GM23338 (cell line): ENCODE measurements at regions not wholly inside any gene's neighbourhood (a gene's known extent, or its start where the extent isn't known, plus 50 kb on each side); places are given as distances from the start of the nearest gene placed in this dataset.
A peak's percentile ranks its signal among the peaks of the same experiment; 100 is the strongest.

Experiments
- ATAC-seq: fragments of 200-7000 bp; cut with Tn5 transposase; 3 replicates; pipeline ENCODE4 v1.9.1; 2020
- DNase-seq: peaks from one replicate; pipeline ENCODE4 v3.0.0-alpha.2; 2015; ENCODE audit warnings: low spot score
- H2AFZ ChIP-seq: fragments of 200-600 bp; sonication (generic); 2 replicates; pipeline ENCODE4 v1.8.0; 2016; ENCODE audit warnings: antibody characterized with exemption, mild to moderate bottlenecking, moderate library complexity
- H3F3A ChIP-seq: fragments of 200-600 bp; sonication (generic); replicated peaks from 2 replicates; pipeline ENCODE4 v1.8.0; 2017; ENCODE audit warnings: antibody characterized with exemption, mixed run types, low read depth
- H3K27ac ChIP-seq: fragments of 200-600 bp; sonication (generic); 2 replicates; pipeline ENCODE4 v1.6.1; 2016; ENCODE audit warnings: low read depth
- H3K27me3 ChIP-seq: fragments of 200-600 bp; sonication (generic); 2 replicates; pipeline ENCODE4 v1.8.0; 2016; ENCODE audit warnings: mild to moderate bottlenecking, mixed run types, moderate library complexity; ENCODE audit not compliant: insufficient read depth
- H3K36me3 ChIP-seq: fragments of 200-600 bp; sonication (generic); 2 replicates; pipeline ENCODE4 v1.8.0; 2016; ENCODE audit warnings: mild to moderate bottlenecking; ENCODE audit not compliant: insufficient read depth
- H3K4me1 ChIP-seq: fragments of 200-600 bp; sonication (generic); 2 replicates; pipeline ENCODE4 v1.8.0; 2016; ENCODE audit warnings: mild to moderate bottlenecking, moderate library complexity; ENCODE audit not compliant: insufficient read depth
- H3K4me2 ChIP-seq: fragments of 200-600 bp; sonication (generic); 2 replicates; pipeline ENCODE4 v1.7.1; 2017; ENCODE audit warnings: mixed run types
- H3K4me3 ChIP-seq: fragments of 200-600 bp; sonication (generic); 2 replicates; pipeline ENCODE4 v1.6.1; 2016; ENCODE audit warnings: mixed run types
- H3K79me2 ChIP-seq: fragments of 200-600 bp; sonication (generic); replicated peaks from 2 replicates; pipeline ENCODE4 v1.8.0; 2017; ENCODE audit warnings: mild to moderate bottlenecking; ENCODE audit not compliant: insufficient read depth
- H3K9me2 ChIP-seq: fragments of 200-600 bp; sonication (generic); 2 replicates; pipeline ENCODE4 v1.8.0; 2017; ENCODE audit not compliant: insufficient read depth
- H4K20me1 ChIP-seq: fragments of 200-600 bp; sonication (generic); replicated peaks from 2 replicates; pipeline ENCODE4 v1.8.0; 2017; ENCODE audit warnings: mild to moderate bottlenecking; ENCODE audit not compliant: insufficient read depth
- H3K27ac Mint-ChIP-seq: 2 replicates; pipeline ENCODE4 v1.8.0; 2020; ENCODE audit warnings: inconsistent platforms, mild to moderate bottlenecking, moderate library complexity, mixed read lengths
- H3K27me3 Mint-ChIP-seq: 3 replicates; pipeline ENCODE4 v1.8.0; 2022; ENCODE audit warnings: low read depth, mild to moderate bottlenecking, moderate library complexity, mixed read lengths, inconsistent platforms; ENCODE audit not compliant: insufficient read depth, poor library complexity
- H3K36me3 Mint-ChIP-seq: 3 replicates; pipeline ENCODE4 v1.8.0; 2021; ENCODE audit warnings: low read depth, mild to moderate bottlenecking, inconsistent platforms, moderate library complexity, mixed read lengths
- H3K4me1 Mint-ChIP-seq: 3 replicates; pipeline ENCODE4 v1.8.0; 2020; ENCODE audit warnings: mild to moderate bottlenecking, inconsistent platforms, mixed read lengths
- H3K4me3 Mint-ChIP-seq: 3 replicates; pipeline ENCODE4 v1.8.0; 2021; ENCODE audit warnings: moderate library complexity, mild to moderate bottlenecking, inconsistent platforms, mixed read lengths
- H3K9me3 Mint-ChIP-seq: 3 replicates; pipeline ENCODE4 v1.8.0; 2020; ENCODE audit warnings: moderate library complexity, mild to moderate bottlenecking, inconsistent platforms, mixed read lengths
- CREB1 ChIP-seq: fragments of 250-450 bp; sonication (Bioruptor Pico); IDR thresholded peaks from 2 replicates; pipeline ENCODE4 v1.5.0; 2020; ENCODE audit warnings: low read depth, mild to moderate bottlenecking, moderate library complexity
- CTCF ChIP-seq, 2 experiments: fragments of 200-600 bp in 1 of 2; sonication (generic) in 1 of 2; conservative IDR thresholded peaks; 2 replicates each; pipeline versions ENCODE4 v1.5.1 to v1.6.1; 2016 to 2017; ENCODE audit warnings: antibody characterized with exemption in 2 of 2, low read depth in 2 of 2, mild to moderate bottlenecking in 2 of 2, moderate library complexity in 1 of 2
- ETS1 ChIP-seq: IDR thresholded peaks from 2 replicates; pipeline ENCODE4 v1.6.1; 2016; ENCODE audit warnings: antibody characterized with exemption
- EZH2 ChIP-seq: fragments of 200-600 bp; sonication (generic); IDR thresholded peaks from one replicate; pipeline ENCODE4 v1.8.0; 2017; ENCODE audit warnings: antibody characterized with exemption, mild to moderate bottlenecking, low read depth; ENCODE audit not compliant: unreplicated experiment
- EZH2phosphoT487 ChIP-seq: fragments of 200-600 bp; sonication (generic); IDR thresholded peaks from one replicate; pipeline ENCODE4 v1.8.1; 2018; ENCODE audit warnings: antibody characterized with exemption; ENCODE audit not compliant: unreplicated experiment
- JUNB ChIP-seq: IDR thresholded peaks from one replicate; pipeline ENCODE4 v1.6.1; 2016; ENCODE audit warnings: antibody characterized with exemption; ENCODE audit not compliant: unreplicated experiment
- NANOG ChIP-seq: IDR thresholded peaks from 2 replicates; pipeline ENCODE4 v1.6.1; 2016; ENCODE audit warnings: antibody characterized with exemption, borderline replicate concordance
- POLR2AphosphoS5 ChIP-seq: IDR thresholded peaks from 2 replicates; pipeline ENCODE4 v1.6.1; 2016; ENCODE audit warnings: antibody characterized with exemption, low read depth
- REST ChIP-seq: IDR thresholded peaks from one replicate; pipeline ENCODE4 v1.6.1; 2018; ENCODE audit warnings: antibody characterized with exemption; ENCODE audit not compliant: unreplicated experiment
- STAT1 ChIP-seq: IDR thresholded peaks from one replicate; pipeline ENCODE4 v1.6.1; 2016; ENCODE audit warnings: antibody characterized with exemption; ENCODE audit not compliant: unreplicated experiment
- ZNF114 ChIP-seq: fragments of 250-450 bp; sonication (Bioruptor Pico); IDR thresholded peaks from 2 replicates; pipeline ENCODE4 v1.5.0; 2020; ENCODE audit warnings: mild to moderate bottlenecking, moderate library complexity
- ZNF331 ChIP-seq: fragments of 250-450 bp; sonication (Bioruptor Pico); IDR thresholded peaks from 2 replicates; pipeline ENCODE4 v1.5.0; 2020; ENCODE audit warnings: low read depth, mild to moderate bottlenecking, moderate library complexity
- ZNF462 ChIP-seq: fragments of 250-450 bp; sonication (Bioruptor Pico); IDR thresholded peaks from 2 replicates; pipeline ENCODE4 v1.5.0; 2020; ENCODE audit warnings: mild to moderate bottlenecking, moderate library complexity

GRCh38 chr3:150315721-150316120 is 92.4 kb upstream of the TSC22D2 start:
- H3K4me1 Mint-ChIP-seq = peaks cover 14% of the 10 kb centered on the region
- H3K79me2 ChIP-seq = no peaks in the 10 kb centered on the region
- no peaks in the 10 kb centered on the region for H3K9me2 ChIP-seq
- ATAC-seq (no peak), DNase-seq (no peak)
- H3K4me2 ChIP-seq = no peak overlapping the region
- no peaks in the 10 kb centered on the region for H3K36me3 Mint-ChIP-seq
- H4K20me1 ChIP-seq = no peaks in the 10 kb centered on the region
- TF ChIP-seq ZNF331 (CRISPR knock-in tag) = no peak
- TF ChIP-seq CREB1 = no peak
- no peak for TF ChIP-seq ETS1
- no peak for TF ChIP-seq ZNF114 (CRISPR knock-in tag)
- TF ChIP-seq NANOG = no peak
- no peak for TF ChIP-seq REST
- TF ChIP-seq EZH2 = no peak
- TF ChIP-seq ZNF462 = no peak
- TF ChIP-seq CTCF (conservative IDR thresholded peaks at IDR 0.05; ENCODE audit: low read depth in 2 of 2) = no peak
- TF ChIP-seq STAT1 = no peak
- no peak for TF ChIP-seq POLR2AphosphoS5
- no peak for TF ChIP-seq EZH2phosphoT487
- TF ChIP-seq JUNB = no peak
- H3K27ac Mint-ChIP-seq = no peak overlapping the region; the same call in none of the 2 replicates
- peaks cover 4% of the 10 kb centered on the region for H3K27me3 Mint-ChIP-seq
- H3K4me1 ChIP-seq = peaks cover 6% of the 10 kb centered on the region; the same call in 1 of the 2 replicates
- H3K27ac ChIP-seq = no peak overlapping the region
- H3K9me3 Mint-ChIP-seq = no peaks in the 10 kb centered on the region
- no peak overlapping the region for H3K4me3 Mint-ChIP-seq
- H2AFZ ChIP-seq = peak overlapping the region; percentile 52
- no peaks in the 10 kb centered on the region for H3F3A ChIP-seq
- no peaks in the 10 kb centered on the region for H3K27me3 ChIP-seq
- H3K36me3 ChIP-seq = no peaks in the 10 kb centered on the region
- H3K4me3 ChIP-seq = no peak overlapping the region
